Natural killer cell (primary cell): ENCODE measurements at regions not wholly inside any gene's neighbourhood (a gene's known extent, or its start where the extent isn't known, plus 50 kb on each side); places are given as distances from the start of the nearest gene placed in this dataset.
"Not testable (repeated sequence)": the region's sequence is repeated elsewhere in the genome, so short reads cannot be mapped to it uniquely, and the experiment has no call there.

Experiments
- ATAC-seq, 3 donors: fragments of 150-1000 bp in 2 of 3; fragments of 200-7000 bp in 1 of 3; cut with Tn5 transposase; 1 replicate in 1 of 3; 2 replicates in 2 of 3; pipeline ENCODE4 v1.10.0; 2021; ENCODE audit warnings: mild to moderate bottlenecking in 2 of 3, moderate library complexity in 2 of 3
- DNase-seq, 2 donors: peaks; one replicate each; pipeline versions ENCODE4 v3.0.0 to v3.0.0-alpha.2; 2013 to 2021; ENCODE audit warnings: mixed read lengths in 1 of 2
- H3K27ac ChIP-seq: one replicate; pipeline ENCODE4 v1.5.1; 2013; ENCODE audit warnings: mild to moderate bottlenecking, low read length
- H3K27me3 ChIP-seq: one replicate; pipeline ENCODE4 v1.6.1; 2013; ENCODE audit warnings: low read length; ENCODE audit not compliant: control insufficient read depth, insufficient read depth
- H3K36me3 ChIP-seq: one replicate; pipeline ENCODE4 v1.6.1; 2013; ENCODE audit warnings: low read length; ENCODE audit not compliant: control insufficient read depth, insufficient read depth
- H3K4me1 ChIP-seq: one replicate; pipeline ENCODE4 v1.6.1; 2013; ENCODE audit warnings: low read length; ENCODE audit not compliant: control insufficient read depth, insufficient read depth
- H3K4me3 ChIP-seq: one replicate; pipeline ENCODE4 v1.5.1; 2013; ENCODE audit warnings: low read length
- H3K9me3 ChIP-seq: one replicate; pipeline ENCODE4 v1.6.1; 2013; ENCODE audit warnings: low read length; ENCODE audit not compliant: control insufficient read depth, insufficient read depth
- H3K27ac Mint-ChIP-seq, 2 donors: one replicate each; pipeline ENCODE4 v1.8.0; 2022; ENCODE audit warnings: mild to moderate bottlenecking in 2 of 2, mixed read lengths in 2 of 2, moderate library complexity in 1 of 2
- H3K27me3 Mint-ChIP-seq, 2 donors: one replicate each; pipeline ENCODE4 v1.8.0; 2022; ENCODE audit warnings: low read depth in 2 of 2, mixed read lengths in 2 of 2
- H3K36me3 Mint-ChIP-seq: one replicate; pipeline ENCODE4 v1.8.0; 2022; ENCODE audit warnings: mixed read lengths
- H3K4me1 Mint-ChIP-seq, 2 donors: one replicate each; pipeline ENCODE4 v1.8.0; 2022; ENCODE audit warnings: mixed read lengths in 2 of 2
- H3K4me3 Mint-ChIP-seq: one replicate; pipeline ENCODE4 v1.8.0; 2022; ENCODE audit warnings: mild to moderate bottlenecking, moderate library complexity, mixed read lengths
- H3K9me3 Mint-ChIP-seq, 2 donors: one replicate each; pipeline ENCODE4 v1.8.0; 2022; ENCODE audit warnings: mixed read lengths in 2 of 2
- CTCF ChIP-seq: fragments of 200-600 bp; IDR thresholded peaks from one replicate; pipeline ENCODE4 v1.8.0; 2022; ENCODE audit warnings: antibody characterized with exemption
- WGBS: methylation state at CpG from one replicate; pipeline ENCODE4 v1.1.7; 2013; ENCODE audit warnings: missing lambda C conversion rate; ENCODE audit not compliant: insufficient coverage; 5-methylcytosine and 5-hydroxymethylcytosine counted together
- intact Hi-C: fragments of 100-400 bp; cut with micrococcal nuclease; formaldehyde crosslinking; loops from one replicate; pipeline ENCODE4 v1.14.2; 2022

- no peaks in the 10 kb centered on the region for H3K27me3 Mint-ChIP-seq
- WGBS, result 94% methylated on average over 2 of the region's 2 CpGs
- Histone ChIP-seq H3K36me3 (no peaks in the 10 kb centered on the region), H3K4me1 (no peaks in the 10 kb centered on the region), H3K27ac (no peak overlapping the region), H3K27me3 (no peaks in the 10 kb centered on the region), H3K4me3 (no peak overlapping the region), H3K9me3 (no peaks in the 10 kb centered on the region)
- no peak for DNase-seq
- H3K9me3 Mint-ChIP-seq, result peaks cover 0 to 2% of the 10 kb centered on the region in 2 donors
- peaks cover 8 to 21% of the 10 kb centered on the region in 2 donors for H3K4me1 Mint-ChIP-seq
- no peak for TF ChIP-seq CTCF
- intact Hi-C loops, result no loop called here
- ATAC-seq, result no peak
- peaks cover 8% of the 10 kb centered on the region for H3K36me3 Mint-ChIP-seq
- H3K27ac Mint-ChIP-seq, result no peak overlapping the region
- H3K4me3 Mint-ChIP-seq, result no peak overlapping the region
These were observed 412.1 kb downstream of the LTN1 start for GRCh38 chr21:28580585-28580984.

- ATAC-seq, result no peak
- Mint-ChIP-seq H3K4me3 (no peak overlapping the region), H3K4me1 (peaks cover 8 to 21% of the 10 kb centered on the region in 2 donors), H3K9me3 (no peaks in the 10 kb centered on the region), H3K27me3 (no peaks in the 10 kb centered on the region), H3K27ac (no peak overlapping the region), H3K36me3 (peaks cover 13% of the 10 kb centered on the region)
- H3K4me1 ChIP-seq, result no peaks in the 10 kb centered on the region
- H3K36me3 ChIP-seq, result peaks cover 2% of the 10 kb centered on the region
- TF ChIP-seq CTCF, result no peak
- DNase-seq, result no peak
- no peaks in the 10 kb centered on the region for H3K9me3 ChIP-seq
- intact Hi-C loops, result no loop called here
- 90% methylated on average over 4 of the region's 4 CpGs for WGBS
- no peak overlapping the region for H3K27ac ChIP-seq
- no peaks in the 10 kb centered on the region for H3K27me3 ChIP-seq
- H3K4me3 ChIP-seq, result no peak overlapping the region
These were observed 412.6 kb downstream of the LTN1 start for GRCh38 chr21:28579986-28580550.

GRCh38 chr21:28568692-28569091 is 424.0 kb downstream of the LTN1 start:
- DNase-seq, result no peak
- peaks cover 10 to 12% of the 10 kb centered on the region in 2 donors for H3K4me1 Mint-ChIP-seq

GRCh38 chr21:28563933-28564332 is 428.7 kb downstream of the LTN1 start:
- H3K27me3 Mint-ChIP-seq, H3K27me3 ChIP-seq, intact Hi-C loops, H3K9me3 ChIP-seq, H3K4me3 ChIP-seq, H3K36me3 ChIP-seq, DNase-seq, H3K4me3 Mint-ChIP-seq, ATAC-seq, H3K4me1 ChIP-seq, H3K36me3 Mint-ChIP-seq, H3K27ac ChIP-seq, H3K9me3 Mint-ChIP-seq, H3K27ac Mint-ChIP-seq: not testable (repeated sequence)
- WGBS, result 96% methylated on average over 9 of the region's 18 CpGs
- peaks cover 44 to 45% of the 10 kb centered on the region in 2 donors for H3K4me1 Mint-ChIP-seq

More at GRCh38 chr21:28568692-28569091, 424.0 kb downstream of the LTN1 start:
- 31% methylated on average over 1 of the region's 2 CpGs for WGBS
- Mint-ChIP-seq H3K27ac (no peak overlapping the region), H3K4me3 (no peak overlapping the region), H3K36me3 (peaks cover 8% of the 10 kb centered on the region), H3K9me3 (peaks cover 0 to 2% of the 10 kb centered on the region in 2 donors), H3K27me3 (no peaks in the 10 kb centered on the region)
- Histone ChIP-seq H3K4me3 (no peak overlapping the region), H3K4me1 (no peaks in the 10 kb centered on the region), H3K9me3 (no peaks in the 10 kb centered on the region), H3K36me3 (no peaks in the 10 kb centered on the region), H3K27me3 (no peaks in the 10 kb centered on the region), H3K27ac (no peak overlapping the region)
- intact Hi-C loops, result no loop called here
- TF ChIP-seq CTCF, result no peak
- no peak for ATAC-seq
